Neural progenitor cell (in vitro differentiated cells): ENCODE measurements at regions not wholly inside any gene's neighbourhood (a gene's known extent, or its start where the extent isn't known, plus 50 kb on each side); places are given as distances from the start of the nearest gene placed in this dataset.

Source experiments
- EZH2 ChIP-seq: fragments of 200-600 bp; sonication (generic); IDR thresholded peaks from 2 replicates; pipeline ENCODE4 v1.6.1; 2017; ENCODE audit warnings: antibody characterized with exemption, mild to moderate bottlenecking, moderate library complexity
- EZH2phosphoT487 ChIP-seq: fragments of 200-600 bp; sonication (generic); IDR thresholded peaks from 2 replicates; pipeline ENCODE4 v1.6.1; 2017; ENCODE audit warnings: antibody characterized with exemption
- TF ChIP-seq, protein P1 (sequence below): fragments of 200-600 bp; sonication (generic); IDR thresholded peaks from 2 replicates; pipeline ENCODE4 v1.5.1; 2017; ENCODE audit warnings: antibody characterized with exemption, mild to moderate bottlenecking

DNA sequence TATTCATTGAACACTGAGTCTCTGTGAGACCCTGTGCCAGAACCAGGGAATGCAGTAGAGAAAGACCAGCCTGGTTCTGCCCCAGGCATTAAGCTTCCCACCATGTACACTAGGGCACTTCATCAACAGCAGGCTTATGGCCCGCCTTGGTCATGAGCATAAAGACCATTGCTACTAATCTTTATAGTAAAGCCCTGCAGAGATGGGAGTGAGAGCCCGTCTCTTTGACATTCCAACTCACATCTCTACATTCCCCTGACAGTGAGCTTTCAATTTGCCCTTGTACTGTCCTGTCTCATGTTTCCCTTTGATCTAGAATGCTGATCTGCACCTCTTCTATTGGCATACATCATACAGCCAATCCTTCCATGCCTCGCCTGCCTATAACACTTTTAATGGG, 211.8 kb upstream of the ARL4C start:
- TF ChIP-seq, protein P1, sequence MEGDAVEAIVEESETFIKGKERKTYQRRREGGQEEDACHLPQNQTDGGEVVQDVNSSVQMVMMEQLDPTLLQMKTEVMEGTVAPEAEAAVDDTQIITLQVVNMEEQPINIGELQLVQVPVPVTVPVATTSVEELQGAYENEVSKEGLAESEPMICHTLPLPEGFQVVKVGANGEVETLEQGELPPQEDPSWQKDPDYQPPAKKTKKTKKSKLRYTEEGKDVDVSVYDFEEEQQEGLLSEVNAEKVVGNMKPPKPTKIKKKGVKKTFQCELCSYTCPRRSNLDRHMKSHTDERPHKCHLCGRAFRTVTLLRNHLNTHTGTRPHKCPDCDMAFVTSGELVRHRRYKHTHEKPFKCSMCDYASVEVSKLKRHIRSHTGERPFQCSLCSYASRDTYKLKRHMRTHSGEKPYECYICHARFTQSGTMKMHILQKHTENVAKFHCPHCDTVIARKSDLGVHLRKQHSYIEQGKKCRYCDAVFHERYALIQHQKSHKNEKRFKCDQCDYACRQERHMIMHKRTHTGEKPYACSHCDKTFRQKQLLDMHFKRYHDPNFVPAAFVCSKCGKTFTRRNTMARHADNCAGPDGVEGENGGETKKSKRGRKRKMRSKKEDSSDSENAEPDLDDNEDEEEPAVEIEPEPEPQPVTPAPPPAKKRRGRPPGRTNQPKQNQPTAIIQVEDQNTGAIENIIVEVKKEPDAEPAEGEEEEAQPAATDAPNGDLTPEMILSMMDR = no peak
- no peak for TF ChIP-seq EZH2
- TF ChIP-seq EZH2phosphoT487 = no peak
